T-helper 17 cell (primary cell): ENCODE measurements at regions not wholly inside any gene's neighbourhood (a gene's known extent, or its start where the extent isn't known, plus 50 kb on each side); places are given as distances from the start of the nearest gene placed in this dataset.

ENCODE experiments used
- ATAC-seq: fragments of 150-1000 bp; cut with Tn5 transposase; 2 replicates; pipeline ENCODE4 v1.10.0; 2021; ENCODE audit warnings: mild to moderate bottlenecking, moderate library complexity
- DNase-seq, 3 donors: peaks; one replicate each; pipeline versions ENCODE4 v3.0.0 to v3.0.0-alpha.2; 2020 to 2021
- H3K9me3 ChIP-seq: one replicate; pipeline ENCODE4 v1.7.0; 2013; ENCODE audit warnings: low read length, mild to moderate bottlenecking; ENCODE audit not compliant: control insufficient read depth, poor library complexity, severe bottlenecking
- H3K27ac Mint-ChIP-seq: one replicate; pipeline ENCODE4 v1.8.0; 2022; ENCODE audit warnings: mild to moderate bottlenecking, moderate library complexity, mixed read lengths
- H3K27me3 Mint-ChIP-seq: one replicate; pipeline ENCODE4 v1.8.0; 2022; ENCODE audit warnings: mixed read lengths
- H3K36me3 Mint-ChIP-seq: one replicate; pipeline ENCODE4 v1.8.0; 2022; ENCODE audit warnings: low read depth, mixed read lengths
- H3K4me1 Mint-ChIP-seq: one replicate; pipeline ENCODE4 v1.8.0; 2022; ENCODE audit warnings: mild to moderate bottlenecking, mixed read lengths
- H3K4me3 Mint-ChIP-seq: one replicate; pipeline ENCODE4 v1.8.0; 2022; ENCODE audit warnings: mild to moderate bottlenecking, moderate library complexity, mixed read lengths

DNA sequence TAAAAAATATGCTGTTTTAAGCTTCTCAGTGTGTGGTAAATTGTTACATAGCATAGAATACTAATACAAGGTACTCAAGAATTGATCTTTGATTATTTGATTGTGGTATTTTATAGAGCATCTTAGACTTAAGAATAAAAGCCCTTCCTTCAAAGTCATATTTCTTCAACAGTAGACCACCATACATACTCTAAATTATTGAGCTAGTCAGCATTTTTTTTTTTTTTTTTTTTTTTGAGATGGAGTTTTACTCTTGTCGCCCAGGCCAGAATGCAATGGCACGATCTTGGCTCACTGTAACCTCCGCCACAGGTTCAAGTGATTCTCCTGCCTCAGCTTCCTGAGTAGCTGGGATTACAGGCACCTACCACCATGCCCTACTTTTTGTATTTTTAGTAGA is 436.7 kb upstream of the LUZP2 start:
- H3K9me3 ChIP-seq, result no peaks in the 10 kb centered on the region
- Mint-ChIP-seq H3K4me3 (no peak overlapping the region), H3K27ac (no peak overlapping the region), H3K4me1 (no peaks in the 10 kb centered on the region), H3K36me3 (no peaks in the 10 kb centered on the region), H3K27me3 (no peaks in the 10 kb centered on the region)
- ATAC-seq (no peak), DNase-seq (no peak)

DNA sequence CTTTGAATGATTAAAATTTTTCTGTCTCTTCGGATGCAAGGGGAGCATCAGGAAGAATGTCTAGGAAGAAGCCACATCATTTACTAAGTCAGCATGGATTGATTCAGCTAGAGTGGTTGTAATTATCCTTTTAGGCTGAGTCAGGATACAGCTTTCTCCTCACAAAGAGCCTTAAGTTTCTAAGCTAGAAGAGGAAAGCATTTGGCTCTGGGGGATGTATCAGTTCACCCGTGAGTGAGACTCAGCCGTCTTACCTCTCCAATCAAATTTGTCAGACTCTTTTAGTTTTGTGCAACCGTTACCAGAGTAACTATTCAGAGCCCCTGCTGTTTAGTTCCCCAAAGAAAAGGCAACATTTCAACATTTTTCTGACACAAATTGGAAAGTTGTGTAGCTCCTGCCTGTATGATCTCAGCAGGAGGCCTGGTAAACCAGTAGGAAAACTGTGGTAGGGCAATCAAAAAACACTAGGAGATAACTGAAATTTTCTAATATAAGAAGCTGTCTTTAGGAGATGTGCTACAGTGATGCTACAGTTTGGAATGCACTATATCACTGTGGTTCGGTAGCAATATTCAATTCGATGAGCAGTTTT is 432.4 kb upstream of the LUZP2 start:
- no peak overlapping the region for H3K4me3 Mint-ChIP-seq

DNA sequence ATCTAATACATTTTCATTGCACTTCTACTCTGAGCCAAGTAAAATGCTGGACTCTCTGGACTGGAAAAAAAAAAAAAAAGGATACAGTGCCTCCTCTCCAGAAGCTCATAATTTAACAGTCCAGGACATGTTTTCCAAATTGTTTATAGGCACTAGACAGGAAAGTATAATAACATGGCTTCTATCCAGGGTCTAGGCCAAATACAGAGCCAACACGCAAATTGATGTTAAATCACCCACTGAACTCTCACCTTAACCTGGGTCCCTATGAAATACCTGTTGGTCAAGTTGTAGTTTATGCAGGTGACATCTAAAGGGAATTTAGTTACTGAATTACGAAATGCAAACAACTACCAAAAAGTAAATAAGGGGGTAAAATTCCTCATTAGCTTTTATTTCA is 428.7 kb upstream of the LUZP2 start:
- Mint-ChIP-seq H3K27ac (no peak overlapping the region), H3K4me1 (no peaks in the 10 kb centered on the region), H3K27me3 (no peaks in the 10 kb centered on the region), H3K36me3 (no peaks in the 10 kb centered on the region), H3K4me3 (no peak overlapping the region)
- H3K9me3 ChIP-seq, result no peaks in the 10 kb centered on the region
- DNase-seq, result no peak
- ATAC-seq, result no peak

More for the DNA sequence above, 432.4 kb upstream of the LUZP2 start:
- Mint-ChIP-seq H3K27ac (no peak overlapping the region), H3K4me1 (no peaks in the 10 kb centered on the region), H3K27me3 (no peaks in the 10 kb centered on the region), H3K36me3 (no peaks in the 10 kb centered on the region)
- no peak for DNase-seq
- H3K9me3 ChIP-seq, result no peaks in the 10 kb centered on the region
- ATAC-seq, result no peak

DNA sequence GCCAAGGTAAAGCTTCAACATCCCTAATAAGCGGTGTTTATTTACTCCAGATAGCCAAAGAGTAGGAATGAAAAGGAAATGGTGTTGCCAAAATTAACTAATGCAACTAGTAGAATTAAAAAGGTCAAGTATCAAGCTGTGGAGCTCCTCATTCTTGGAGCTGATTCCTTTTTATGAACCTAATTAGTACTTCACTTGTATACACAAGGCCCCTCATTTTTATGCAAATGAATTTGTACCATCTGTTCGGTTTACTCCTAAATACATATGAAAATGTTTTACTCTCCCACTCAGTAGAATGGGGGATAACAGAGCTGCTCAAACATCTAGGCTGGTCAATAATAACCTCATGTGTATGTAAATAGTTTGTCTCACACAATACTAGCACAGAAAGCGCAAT is 426.4 kb upstream of the LUZP2 start:
- Mint-ChIP-seq H3K4me3 (no peak overlapping the region), H3K27me3 (no peaks in the 10 kb centered on the region), H3K4me1 (no peaks in the 10 kb centered on the region), H3K27ac (no peak overlapping the region), H3K36me3 (no peaks in the 10 kb centered on the region)
- DNase-seq (no peak), ATAC-seq (no peak)
- no peaks in the 10 kb centered on the region for H3K9me3 ChIP-seq

DNA sequence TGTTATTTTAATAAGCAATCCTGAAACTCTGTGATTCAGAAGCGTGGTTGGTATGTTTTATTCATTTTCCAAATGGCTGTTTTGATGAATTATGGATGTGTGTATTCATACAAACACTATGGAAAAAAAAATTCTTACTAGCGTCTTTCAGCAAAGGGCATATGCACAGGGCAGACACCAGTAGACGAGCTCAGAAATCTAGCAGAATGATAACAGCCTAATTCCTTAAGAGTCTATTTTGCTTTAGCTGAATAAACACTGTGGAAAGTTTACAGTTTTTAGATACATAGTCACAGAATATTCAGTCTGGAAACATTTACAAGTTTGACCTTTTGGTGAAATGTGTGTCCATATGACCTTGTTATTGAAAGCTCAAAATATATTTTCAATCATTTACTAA is 418.8 kb upstream of the LUZP2 start:
- Mint-ChIP-seq H3K4me3 (no peak overlapping the region), H3K36me3 (no peaks in the 10 kb centered on the region), H3K27ac (no peak overlapping the region), H3K27me3 (no peaks in the 10 kb centered on the region), H3K4me1 (no peaks in the 10 kb centered on the region)
- DNase-seq (no peak), ATAC-seq (no peak)
- H3K9me3 ChIP-seq, result no peaks in the 10 kb centered on the region

DNA sequence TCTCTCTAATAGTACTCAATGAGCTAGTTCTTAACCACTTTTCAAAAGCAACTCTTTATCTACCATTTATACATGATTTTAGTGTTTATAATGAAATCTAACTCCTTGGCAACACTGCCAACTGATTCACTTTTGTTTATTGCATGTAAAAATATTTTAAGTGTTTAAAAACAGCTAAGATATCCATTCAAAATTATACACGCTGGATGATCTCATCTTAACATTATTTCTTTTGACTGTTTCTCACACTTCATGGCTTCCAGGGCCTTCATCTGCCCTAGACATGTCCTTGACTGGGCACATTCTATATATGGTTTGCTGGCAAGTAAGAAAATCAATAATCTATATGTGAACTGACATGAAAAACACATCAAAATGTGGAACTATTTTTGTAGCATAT is 414.6 kb upstream of the LUZP2 start:
- no peaks in the 10 kb centered on the region for H3K27me3 Mint-ChIP-seq
- H3K4me3 Mint-ChIP-seq, result no peak overlapping the region
- H3K4me1 Mint-ChIP-seq, result no peaks in the 10 kb centered on the region
- no peaks in the 10 kb centered on the region for H3K36me3 Mint-ChIP-seq
- ATAC-seq (no peak), DNase-seq (no peak)
- no peaks in the 10 kb centered on the region for H3K9me3 ChIP-seq
- no peak overlapping the region for H3K27ac Mint-ChIP-seq

DNA sequence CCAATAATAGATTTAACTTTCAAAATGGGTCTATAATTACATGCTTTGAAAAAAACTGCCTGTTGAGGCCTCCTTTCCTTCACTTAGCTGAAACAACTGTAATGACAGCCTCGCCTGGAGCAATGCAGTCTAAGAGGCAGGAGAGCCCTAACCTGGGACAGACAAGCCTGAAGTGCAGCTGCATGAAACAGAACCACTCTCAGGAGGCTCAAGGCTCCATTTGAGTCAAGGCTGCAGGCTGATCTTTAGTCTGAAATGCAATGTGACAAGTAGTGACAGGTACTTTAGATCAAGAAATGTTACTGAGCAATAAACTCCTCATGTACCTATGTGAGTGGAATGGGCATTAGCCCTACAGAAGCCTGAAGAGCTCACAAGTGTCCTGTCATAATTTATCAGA is 414.0 kb upstream of the LUZP2 start:
- Mint-ChIP-seq H3K4me3 (no peak overlapping the region), H3K27ac (no peak overlapping the region), H3K27me3 (no peaks in the 10 kb centered on the region), H3K36me3 (no peaks in the 10 kb centered on the region), H3K4me1 (no peaks in the 10 kb centered on the region)
- no peaks in the 10 kb centered on the region for H3K9me3 ChIP-seq
- no peak for DNase-seq
- ATAC-seq, result no peak

DNA sequence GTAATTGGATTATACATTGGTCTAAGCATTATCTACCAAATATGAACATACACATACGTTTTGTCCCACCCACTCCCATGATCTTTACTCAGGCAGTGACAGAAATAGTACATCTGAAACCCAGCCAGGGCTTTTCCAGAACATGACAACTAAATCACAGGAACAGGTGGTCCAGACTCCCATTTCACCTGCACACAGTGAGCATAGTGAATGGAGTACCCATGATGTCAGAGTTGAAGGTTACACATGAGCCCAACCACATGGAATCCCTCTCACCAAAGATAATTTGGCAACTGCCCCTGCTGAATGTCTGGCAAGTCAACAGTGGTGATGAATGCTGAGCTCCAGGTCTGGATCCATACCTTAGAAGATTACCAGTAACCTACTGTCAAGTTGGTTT is 411.9 kb upstream of the LUZP2 start:
- Mint-ChIP-seq H3K4me3 (no peak overlapping the region), H3K27me3 (no peaks in the 10 kb centered on the region), H3K36me3 (no peaks in the 10 kb centered on the region), H3K4me1 (no peaks in the 10 kb centered on the region), H3K27ac (no peak overlapping the region)
- DNase-seq, result no peak
- H3K9me3 ChIP-seq, result no peaks in the 10 kb centered on the region
- no peak for ATAC-seq

DNA sequence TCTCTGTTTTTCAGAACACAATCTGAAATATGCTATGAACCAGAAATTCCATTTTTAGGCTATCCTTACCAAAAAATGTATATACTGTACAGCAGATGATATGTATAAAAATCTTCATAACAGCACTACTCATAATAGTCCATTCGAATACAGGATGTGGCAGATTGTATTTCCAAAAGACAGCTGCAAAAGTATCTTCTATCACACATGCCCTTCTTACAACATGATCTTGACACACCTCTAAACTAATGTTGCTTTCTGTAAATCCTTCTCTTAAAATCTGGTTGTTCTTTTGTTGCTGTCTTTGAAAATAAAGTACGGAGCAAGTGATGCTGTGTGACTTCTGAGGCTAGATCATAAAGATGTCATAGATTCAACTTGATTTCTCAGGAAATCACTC is 409.9 kb upstream of the LUZP2 start:
- no peak for DNase-seq
- Mint-ChIP-seq H3K4me1 (no peaks in the 10 kb centered on the region), H3K4me3 (no peak overlapping the region), H3K27ac (no peak overlapping the region), H3K36me3 (no peaks in the 10 kb centered on the region), H3K27me3 (no peaks in the 10 kb centered on the region)
- ATAC-seq, result no peak
- H3K9me3 ChIP-seq, result no peaks in the 10 kb centered on the region

DNA sequence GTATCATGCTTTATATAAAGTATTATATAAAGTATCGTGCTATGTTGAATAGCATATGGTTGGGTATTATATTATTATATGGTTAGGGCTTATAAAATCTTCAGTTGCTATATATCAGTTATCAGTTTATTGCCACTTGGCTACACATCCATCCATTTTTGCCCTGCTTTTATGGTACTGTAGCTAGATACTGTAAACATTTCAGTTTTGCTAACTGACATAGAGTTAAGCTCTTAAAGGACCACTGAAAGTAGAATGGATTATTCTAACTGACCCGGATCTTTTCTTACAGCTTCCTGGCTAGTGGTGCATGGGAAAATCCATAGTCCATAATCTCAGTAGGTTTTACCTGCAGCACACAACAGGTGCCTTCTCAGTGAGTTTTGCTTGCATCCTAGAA is 405.3 kb upstream of the LUZP2 start:
- Mint-ChIP-seq H3K36me3 (no peaks in the 10 kb centered on the region), H3K4me1 (no peaks in the 10 kb centered on the region), H3K4me3 (no peak overlapping the region), H3K27me3 (no peaks in the 10 kb centered on the region), H3K27ac (no peak overlapping the region)
- H3K9me3 ChIP-seq, result no peaks in the 10 kb centered on the region
- no peak for DNase-seq
- ATAC-seq, result no peak

DNA sequence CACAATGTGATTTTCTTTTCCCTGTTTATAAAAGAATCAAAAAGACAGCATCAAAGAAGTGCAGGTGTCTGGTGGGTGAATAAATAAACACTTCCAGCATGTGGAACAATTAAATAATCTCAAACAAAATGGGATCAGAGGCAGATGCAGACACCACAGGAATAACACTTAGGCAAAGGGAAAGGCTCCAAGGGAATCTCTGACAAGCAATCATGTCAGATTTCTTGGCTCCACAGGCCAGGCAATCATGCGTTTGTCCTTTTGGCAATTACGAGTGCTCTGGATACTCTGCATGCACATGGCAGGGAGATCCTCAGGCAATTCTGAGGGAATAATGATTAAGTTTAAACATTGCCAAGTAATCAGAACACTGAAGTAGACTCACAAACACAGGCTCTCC is 403.5 kb upstream of the LUZP2 start:
- Mint-ChIP-seq H3K27me3 (no peaks in the 10 kb centered on the region), H3K36me3 (no peaks in the 10 kb centered on the region), H3K4me1 (no peaks in the 10 kb centered on the region), H3K4me3 (no peak overlapping the region), H3K27ac (no peak overlapping the region)
- H3K9me3 ChIP-seq, result no peaks in the 10 kb centered on the region
- ATAC-seq, result no peak
- no peak for DNase-seq

DNA sequence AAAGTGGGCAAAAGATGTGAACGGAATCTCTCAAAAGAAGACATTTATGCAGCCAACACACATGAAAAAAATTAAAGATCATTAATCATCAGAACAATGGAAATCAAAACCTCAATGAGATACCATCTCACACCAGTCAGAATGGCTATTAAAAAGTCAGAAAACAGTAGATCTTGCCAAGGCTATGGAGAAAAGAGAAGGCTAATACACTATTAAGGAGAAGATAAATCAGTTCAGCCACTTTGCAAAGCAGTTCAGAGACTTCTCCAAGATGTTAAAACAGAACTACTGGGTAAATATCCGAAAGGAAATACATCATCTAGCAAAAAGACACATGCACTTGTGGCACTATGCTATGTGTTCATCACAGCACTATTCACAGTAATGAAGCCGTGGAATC is 388.2 kb upstream of the LUZP2 start:
- H3K9me3 ChIP-seq, result no peaks in the 10 kb centered on the region
- H3K4me1 Mint-ChIP-seq, result no peaks in the 10 kb centered on the region
- H3K27ac Mint-ChIP-seq, result no peak overlapping the region
- ATAC-seq, result no peak
- DNase-seq, result no peak
- H3K36me3 Mint-ChIP-seq, result no peaks in the 10 kb centered on the region
- no peaks in the 10 kb centered on the region for H3K27me3 Mint-ChIP-seq
- H3K4me3 Mint-ChIP-seq, result no peak overlapping the region

DNA sequence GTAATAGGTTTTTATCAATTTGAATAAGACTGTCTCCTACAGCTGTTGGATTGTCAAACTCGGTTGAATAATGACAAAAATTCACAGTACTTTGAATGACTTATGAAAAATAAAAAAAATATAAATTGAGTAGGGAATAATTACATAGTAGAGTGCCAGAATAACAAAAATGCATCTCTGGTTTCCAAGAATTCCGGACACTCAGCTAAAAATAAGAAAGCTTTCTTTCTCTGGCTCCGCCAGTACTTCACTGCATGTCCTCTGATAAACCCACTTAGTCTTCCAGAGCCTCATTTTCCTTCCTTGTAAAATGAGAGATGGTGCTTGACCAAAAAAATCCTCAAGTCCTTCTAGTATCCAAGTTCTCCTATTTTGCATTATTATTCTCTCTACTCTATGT is 374.6 kb upstream of the LUZP2 start:
- no peak overlapping the region for H3K27ac Mint-ChIP-seq
- no peak for DNase-seq
- no peaks in the 10 kb centered on the region for H3K36me3 Mint-ChIP-seq
- H3K4me3 Mint-ChIP-seq, result no peak overlapping the region
- H3K9me3 ChIP-seq, result no peaks in the 10 kb centered on the region
- no peaks in the 10 kb centered on the region for H3K27me3 Mint-ChIP-seq
- no peaks in the 10 kb centered on the region for H3K4me1 Mint-ChIP-seq
- no peak for ATAC-seq

DNA sequence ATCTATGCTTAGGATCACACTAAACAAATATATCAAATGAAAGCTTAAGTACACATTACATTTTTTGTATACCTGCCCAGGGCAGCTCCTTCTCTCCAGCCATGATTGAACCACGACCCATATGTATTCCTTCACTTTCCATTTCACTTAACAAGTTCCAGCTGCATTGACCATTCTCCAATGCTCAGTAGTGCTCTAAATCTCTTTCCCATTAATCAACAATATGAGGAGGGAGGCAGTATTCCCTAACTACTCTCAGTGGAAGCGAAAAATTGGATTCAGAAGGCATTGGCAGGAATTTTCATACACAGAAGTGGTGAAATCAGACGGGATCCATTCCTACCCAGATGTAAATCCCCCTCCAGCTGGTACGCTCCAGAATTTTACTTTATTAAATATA is 372.0 kb upstream of the LUZP2 start:
- Mint-ChIP-seq H3K36me3 (no peaks in the 10 kb centered on the region), H3K4me3 (no peak overlapping the region), H3K4me1 (no peaks in the 10 kb centered on the region), H3K27ac (no peak overlapping the region), H3K27me3 (no peaks in the 10 kb centered on the region)
- DNase-seq, result no peak
- ATAC-seq, result no peak
- H3K9me3 ChIP-seq, result no peaks in the 10 kb centered on the region

DNA sequence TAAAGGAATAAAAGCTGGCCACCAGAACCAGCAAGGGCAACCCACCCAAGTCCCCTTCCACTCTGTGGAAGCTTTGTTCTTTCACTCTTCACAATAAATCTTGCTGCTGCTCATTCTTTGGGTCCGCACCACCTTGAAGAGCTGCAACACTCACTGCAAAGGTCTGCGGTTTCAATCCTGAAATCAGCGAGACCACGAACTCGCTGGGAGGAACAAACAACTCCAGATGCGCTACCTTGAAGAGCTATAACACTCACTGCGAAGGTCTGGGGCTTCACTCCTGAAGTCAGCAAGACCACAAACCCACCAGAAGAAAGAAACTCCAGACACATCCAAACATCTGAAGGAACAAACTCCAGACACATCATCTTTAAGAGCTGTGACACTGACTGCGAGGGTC is 365.2 kb upstream of the LUZP2 start:
- Mint-ChIP-seq H3K27ac (no peak overlapping the region), H3K36me3 (no peaks in the 10 kb centered on the region), H3K4me3 (no peak overlapping the region), H3K4me1 (no peaks in the 10 kb centered on the region), H3K27me3 (no peaks in the 10 kb centered on the region)
- DNase-seq (no peak), ATAC-seq (no peak)
- H3K9me3 ChIP-seq, result no peaks in the 10 kb centered on the region
